ENCODE measurements at regions not wholly inside any gene's neighbourhood (a gene's known extent, or its start where the extent isn't known, plus 50 kb on each side); places are given as distances from the start of the nearest gene placed in this dataset.

- TF ChIP-seq HDAC8 (tag; IDR thresholded peaks at IDR 0.05) (no peak), ZNF644 (tag; IDR thresholded peaks at IDR 0.05; ENCODE audit: low read depth) (no peak), PREB (CRISPR knock-in tag; IDR thresholded peaks at IDR 0.05) (no peak), ZBTB33 (CRISPR knock-in tag; IDR thresholded peaks at IDR 0.05) (no peak), HDAC1 (IDR thresholded peaks at IDR 0.05) (no peak), ZNF740 (CRISPR knock-in tag; IDR thresholded peaks at IDR 0.05) (no peak), ZNF740 (tag; IDR thresholded peaks at IDR 0.05) (no peak), CTCF (IDR thresholded peaks at IDR 0.05 in 2 of 3, conservative IDR thresholded peaks at IDR 0.05 in 1 of 3; ENCODE audit: insufficient read depth in 2 of 3, low read depth in 1 of 3, low read length in 3 of 3) (no peak), BCLAF1 (IDR thresholded peaks at IDR 0.05; ENCODE audit: borderline replicate concordance in 1 of 2, control insufficient read depth in 1 of 2, low read depth in 2 of 2, low read length in 1 of 2) (no peak), ZBTB34 (CRISPR knock-in tag; IDR thresholded peaks at IDR 0.05) (no peak), NFYB (IDR thresholded peaks at IDR 0.05; ENCODE audit: extremely low read depth, insufficient read length) (no peak), CTCFL (IDR thresholded peaks at IDR 0.05; ENCODE audit: borderline replicate concordance, insufficient read depth, low read depth, low read length, poor library complexity, severe bottlenecking) (no peak)
These were observed 157.9 kb upstream of the FREM2 start for GRCh38 chr13:38528986-38529385.
